Caco-2 (cell line): ENCODE measurements at regions not wholly inside any gene's neighbourhood (a gene's known extent, or its start where the extent isn't known, plus 50 kb on each side); places are given as distances from the start of the nearest gene placed in this dataset.

ENCODE experiments used
- BruUV-seq: library from RNA; stranded (reverse); fragments of 400-500 nt; replicated peaks from 2 replicates; lab custom pipeline; 2021; lab: Mats Ljungman, UMichigan
- CTCF ChIA-PET: fragments of 300-600 bp; sonication (Branson Sonifier 250); formaldehyde crosslinking; loops from one replicate; lab custom pipeline; 2022; ENCODE audit warnings: antibody characterized with exemption; lab: Charles Lee
- POLR2A ChIA-PET: fragments of 300-600 bp; sonication (Branson Sonifier 250); formaldehyde crosslinking; loops from one replicate; lab custom pipeline; 2022; ENCODE audit warnings: antibody characterized with exemption; lab: Charles Lee
- DNase-seq, 2 experiments: peaks; one replicate each; pipeline versions ENCODE4 v3.0.0 to v3.0.0-alpha.2; 2020 to 2022
- H3K27me3 ChIP-seq: replicated peaks from 2 replicates; pipeline ENCODE4 v1.6.0; 2011; ENCODE audit warnings: low read length; ENCODE audit not compliant: control insufficient read depth, insufficient read depth
- H3K36me3 ChIP-seq: 2 replicates; pipeline ENCODE4 v1.5.1; 2011; ENCODE audit warnings: low read length; ENCODE audit not compliant: control insufficient read depth, insufficient read depth
- H3K4me1 ChIP-seq: fragments of 250-450 bp; sonication (Bioruptor Pico); 2 replicates; pipeline ENCODE4 v1.5.1; 2020; ENCODE audit warnings: mild to moderate bottlenecking
- H3K4me3 ChIP-seq: 2 replicates; pipeline ENCODE4 v1.5.1; 2011; ENCODE audit warnings: low read depth, mild to moderate bottlenecking, control low read depth, low read length
- H3K9me3 ChIP-seq: fragments of 250-450 bp; sonication (Bioruptor Pico); 2 replicates; pipeline ENCODE4 v1.5.1; 2020; ENCODE audit warnings: mild to moderate bottlenecking, moderate library complexity
- H3K27ac Mint-ChIP-seq: one replicate; pipeline ENCODE4 v1.8.0; 2022; ENCODE audit warnings: mixed read lengths; ENCODE audit not compliant: unreplicated experiment
- H3K27me3 Mint-ChIP-seq: one replicate; pipeline ENCODE4 v1.8.0; 2022; ENCODE audit warnings: mixed read lengths; ENCODE audit not compliant: insufficient read depth, unreplicated experiment
- H3K36me3 Mint-ChIP-seq: one replicate; pipeline ENCODE4 v1.8.0; 2022; ENCODE audit warnings: mild to moderate bottlenecking, mixed read lengths; ENCODE audit not compliant: insufficient read depth, unreplicated experiment
- H3K4me1 Mint-ChIP-seq: one replicate; pipeline ENCODE4 v1.8.0; 2022; ENCODE audit warnings: low read depth, mixed read lengths; ENCODE audit not compliant: unreplicated experiment
- H3K4me3 Mint-ChIP-seq: one replicate; pipeline ENCODE4 v1.8.0; 2022; ENCODE audit warnings: mild to moderate bottlenecking, moderate library complexity, mixed read lengths; ENCODE audit not compliant: unreplicated experiment
- H3K9me3 Mint-ChIP-seq: one replicate; pipeline ENCODE4 v1.8.0; 2022; ENCODE audit warnings: mixed read lengths; ENCODE audit not compliant: unreplicated experiment
- CTCF ChIP-seq, 2 experiments: fragments of 200-600 bp in 1 of 2; IDR thresholded peaks; 1 replicate in 1 of 2; 2 replicates in 1 of 2; pipeline versions ENCODE4 v1.5.1 to v1.8.0; 2011 to 2022; ENCODE audit warnings: antibody characterized with exemption in 1 of 2, control low read depth in 1 of 2, inconsistent platforms in 1 of 2, low read depth in 1 of 2, low read length in 1 of 2, mild to moderate bottlenecking in 1 of 2, moderate library complexity in 1 of 2; ENCODE audit not compliant: insufficient read depth in 1 of 2, severe bottlenecking in 1 of 2, unreplicated experiment in 1 of 2
- intact Hi-C: fragments of 100-400 bp; cut with micrococcal nuclease; formaldehyde crosslinking; loops from one replicate; pipeline ENCODE4 v1.10.0; 2022; ENCODE audit not compliant: unreplicated experiment

- BruUV-seq: no TSS peak
- CTCF ChIA-PET: no interaction called here
- H3K9me3 ChIP-seq: no peaks in the 10 kb centered on the region
- intact Hi-C loops: no loop called here
- Mint-ChIP-seq H3K4me3 (no peak overlapping the region), H3K4me1 (no peaks in the 10 kb centered on the region), H3K27ac (no peak overlapping the region), H3K36me3 (no peaks in the 10 kb centered on the region), H3K27me3 (no peaks in the 10 kb centered on the region), H3K9me3 (no peaks in the 10 kb centered on the region)
- no peak for TF ChIP-seq CTCF (IDR thresholded peaks at IDR 0.05; ENCODE audit: insufficient read depth in 1 of 2, low read depth in 1 of 2, low read length in 1 of 2, severe bottlenecking in 1 of 2, unreplicated experiment in 1 of 2)
- no peaks in the 10 kb centered on the region for H3K27me3 ChIP-seq
- DNase-seq: no peak
- POLR2A ChIA-PET: no interaction called here
- H3K4me1 ChIP-seq: no peaks in the 10 kb centered on the region
- H3K4me3 ChIP-seq: no peak overlapping the region
- no peaks in the 10 kb centered on the region for H3K36me3 ChIP-seq
Measured at GRCh38 chr4:164357957-164358356, 396.0 kb upstream of the SMIM31 start.

GRCh38 chr4:164358400-164358799 lies 395.5 kb upstream of the SMIM31 start:
- Mint-ChIP-seq H3K36me3 (no peaks in the 10 kb centered on the region), H3K27ac (no peak overlapping the region), H3K4me1 (no peaks in the 10 kb centered on the region), H3K4me3 (no peak overlapping the region), H3K27me3 (no peaks in the 10 kb centered on the region), H3K9me3 (no peaks in the 10 kb centered on the region)
- DNase-seq: no peak
- Histone ChIP-seq H3K4me1 (no peaks in the 10 kb centered on the region), H3K27me3 (no peaks in the 10 kb centered on the region), H3K36me3 (no peaks in the 10 kb centered on the region), H3K9me3 (no peaks in the 10 kb centered on the region), H3K4me3 (no peak overlapping the region)
- no peak for TF ChIP-seq CTCF (IDR thresholded peaks at IDR 0.05; ENCODE audit: insufficient read depth in 1 of 2, low read depth in 1 of 2, low read length in 1 of 2, severe bottlenecking in 1 of 2, unreplicated experiment in 1 of 2)
- POLR2A ChIA-PET: no interaction called here
- CTCF ChIA-PET: no interaction called here
- intact Hi-C loops: no loop called here
- no TSS peak for BruUV-seq

GRCh38 chr4:164359881-164360280 lies 394.1 kb upstream of the SMIM31 start:
- Mint-ChIP-seq H3K27ac (no peak overlapping the region), H3K27me3 (no peaks in the 10 kb centered on the region), H3K9me3 (no peaks in the 10 kb centered on the region), H3K36me3 (no peaks in the 10 kb centered on the region), H3K4me3 (no peak overlapping the region), H3K4me1 (no peaks in the 10 kb centered on the region)
- Histone ChIP-seq H3K9me3 (no peaks in the 10 kb centered on the region), H3K4me3 (no peak overlapping the region), H3K27me3 (no peaks in the 10 kb centered on the region), H3K4me1 (no peaks in the 10 kb centered on the region), H3K36me3 (no peaks in the 10 kb centered on the region)
- POLR2A ChIA-PET: no interaction called here
- BruUV-seq: no TSS peak
- intact Hi-C loops: no loop called here
- CTCF ChIA-PET: no interaction called here
- DNase-seq: no peak
- TF ChIP-seq CTCF (IDR thresholded peaks at IDR 0.05; ENCODE audit: insufficient read depth in 1 of 2, low read depth in 1 of 2, low read length in 1 of 2, severe bottlenecking in 1 of 2, unreplicated experiment in 1 of 2): no peak
